ENCODE measurements at regions not wholly inside any gene's neighbourhood (a gene's known extent, or its start where the extent isn't known, plus 50 kb on each side); places are given as distances from the start of the nearest gene placed in this dataset.

DNA sequence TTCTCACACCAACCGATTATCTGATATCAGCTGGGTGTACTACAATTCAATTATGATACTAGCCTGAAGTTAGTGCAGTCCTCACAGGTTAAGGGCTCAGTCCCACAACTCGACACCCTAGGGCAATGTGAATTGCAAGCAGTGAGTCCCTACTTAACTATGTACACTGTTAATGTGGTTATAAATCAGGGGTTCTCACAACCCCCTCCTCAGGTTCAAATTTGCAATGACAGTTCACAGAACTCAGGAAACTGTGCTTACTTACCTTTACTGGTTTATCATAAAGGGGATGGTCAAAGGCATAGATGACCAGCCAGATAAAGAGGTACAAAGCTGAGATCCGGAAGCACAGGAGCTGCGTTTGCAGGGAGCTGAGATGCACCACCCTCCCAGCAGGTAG is 1379.1 kb upstream of the CDH2 start:
- Histone ChIP-seq H2AK5ac (ENCODE audit: low read depth, low read length) (no peak overlapping the region), H3K27ac (ENCODE audit: low read depth, low read length) (no peak overlapping the region), H3K9me3 (ENCODE audit: insufficient read depth in 2 of 2, low read depth in 1 of 2, low read length in 1 of 2) (no peaks in the 10 kb centered on the region), H3K4ac (replicated peaks; ENCODE audit: insufficient read length, low read depth, low read length) (no peak overlapping the region), H2BK12ac (ENCODE audit: low read depth, low read length) (no peak overlapping the region), H2AFZ (ENCODE audit: low read length) (0 out of 2 replicates have a peak overlapping the region, but pooled peaks have one; percentile 62), H2BK5ac (ENCODE audit: low read depth, low read length) (no peak overlapping the region), H2BK120ac (replicated peaks; ENCODE audit: low read depth, low read length) (no peak overlapping the region), H4K91ac (replicated peaks; ENCODE audit: insufficient read length, low read length) (no peak overlapping the region), H3K23ac (ENCODE audit: insufficient read length) (no peak overlapping the region), H3K18ac (ENCODE audit: extremely low read depth, low read length) (no peak overlapping the region), H4K5ac (ENCODE audit: insufficient read length, low read depth, low read length) (no peak overlapping the region), H4K8ac (ENCODE audit: extremely low read depth, insufficient read depth, low read length) (no peak overlapping the region), H3K9ac (replicated peaks in 1 of 4; ENCODE audit: extremely low read depth in 1 of 4, low read depth in 3 of 4, low read length in 3 of 4) (no peak overlapping the region; a peak in 1 of 7 replicates), H3K23me2 (ENCODE audit: low read depth, low read length) (no peaks in the 10 kb centered on the region), H3K79me2 (ENCODE audit: control insufficient read depth in 1 of 2, insufficient read depth in 2 of 2, low read length in 2 of 2) (no peaks in the 10 kb centered on the region), H3K79me1 (ENCODE audit: low read depth, low read length) (no peaks in the 10 kb centered on the region), H2BK15ac (ENCODE audit: low read length) (no peak overlapping the region), H3K4me1 (replicated peaks in 1 of 4; ENCODE audit: control insufficient read depth in 3 of 4, insufficient read depth in 4 of 4, low read length in 3 of 4) (no peaks in the 10 kb centered on the region), H3K56ac (replicated peaks; ENCODE audit: insufficient read length, low read depth, low read length) (no peak overlapping the region), H3K14ac (ENCODE audit: insufficient read length) (no peak overlapping the region), H4K20me1 (replicated peaks in 1 of 2; ENCODE audit: control insufficient read depth in 1 of 2, insufficient read depth in 2 of 2, low read length in 2 of 2) (no peaks in the 10 kb centered on the region), H3K27me3 (replicated peaks in 1 of 4; ENCODE audit: control insufficient read depth in 3 of 4, extremely low read depth in 1 of 4, insufficient read depth in 3 of 4, low read length in 3 of 4) (no peaks in the 10 kb centered on the region), H3K36me3 (ENCODE audit: control insufficient read depth in 2 of 4, insufficient read depth in 4 of 4, low read length in 3 of 4) (no peaks in the 10 kb centered on the region), H3K4me2 (ENCODE audit: insufficient read depth in 1 of 2, low read depth in 2 of 2, low read length in 2 of 2) (no peak overlapping the region), H2BK20ac (ENCODE audit: low read length) (no peak overlapping the region), H3K4me3 (ENCODE audit: extremely low read depth in 1 of 4, insufficient read depth in 2 of 4, low read depth in 3 of 4, low read length in 4 of 4) (no peak overlapping the region)
- CTCF ChIA-PET (ENCODE audit: partially characterized antibody): interaction anchor here (0.7 to 0.8 kb wide), 2 partner anchors 99 to 120 kb away, joined by 3 read pairs; no protein-coding TSS in a partner anchor
- TF ChIP-seq, protein P1, sequence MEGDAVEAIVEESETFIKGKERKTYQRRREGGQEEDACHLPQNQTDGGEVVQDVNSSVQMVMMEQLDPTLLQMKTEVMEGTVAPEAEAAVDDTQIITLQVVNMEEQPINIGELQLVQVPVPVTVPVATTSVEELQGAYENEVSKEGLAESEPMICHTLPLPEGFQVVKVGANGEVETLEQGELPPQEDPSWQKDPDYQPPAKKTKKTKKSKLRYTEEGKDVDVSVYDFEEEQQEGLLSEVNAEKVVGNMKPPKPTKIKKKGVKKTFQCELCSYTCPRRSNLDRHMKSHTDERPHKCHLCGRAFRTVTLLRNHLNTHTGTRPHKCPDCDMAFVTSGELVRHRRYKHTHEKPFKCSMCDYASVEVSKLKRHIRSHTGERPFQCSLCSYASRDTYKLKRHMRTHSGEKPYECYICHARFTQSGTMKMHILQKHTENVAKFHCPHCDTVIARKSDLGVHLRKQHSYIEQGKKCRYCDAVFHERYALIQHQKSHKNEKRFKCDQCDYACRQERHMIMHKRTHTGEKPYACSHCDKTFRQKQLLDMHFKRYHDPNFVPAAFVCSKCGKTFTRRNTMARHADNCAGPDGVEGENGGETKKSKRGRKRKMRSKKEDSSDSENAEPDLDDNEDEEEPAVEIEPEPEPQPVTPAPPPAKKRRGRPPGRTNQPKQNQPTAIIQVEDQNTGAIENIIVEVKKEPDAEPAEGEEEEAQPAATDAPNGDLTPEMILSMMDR (IDR thresholded peaks at IDR 0.05; ENCODE audit: control extremely low read depth in 1 of 3, insufficient read depth in 1 of 3, low read depth in 1 of 3, low read length in 3 of 3): peak in 1 of 3 experiments; percentile 31; a peak in 2 of 4 replicates
- TF ChIP-seq RAD21 (IDR thresholded peaks at IDR 0.05 in 1 of 2, conservative IDR thresholded peaks at IDR 0.05 in 1 of 2; ENCODE audit: low read depth in 2 of 2, low read length in 2 of 2) (peak; percentile 41 to 49), BRCA1 (IDR thresholded peaks at IDR 0.05; ENCODE audit: low read depth, low read length) (no peak)
- FAIRE-seq (peak; percentile 13), DNase-seq (ENCODE audit: low read depth in 1 of 2, low spot score in 2 of 2) (peak in 1 of 2 experiments; percentile 9)
- POLR2A ChIA-PET (ENCODE audit: partially characterized antibody): no interaction called here
- 89% methylated on average over 4 of the region's 4 CpGs; no CpG with 5 or more reads in 1 of the 2 experiments for WGBS, 2 experiments (ENCODE audit: extremely low coverage in 1 of 2, insufficient coverage in 1 of 2, insufficient read length in 1 of 2, insufficient replicate concordance in 2 of 2, low coverage in 1 of 2, low lambda C conversion rate in 2 of 2, missing lambda C conversion rate in 1 of 2)
